ENCODE measurements at regions not wholly inside any gene's neighbourhood (a gene's known extent, or its start where the extent isn't known, plus 50 kb on each side); places are given as distances from the start of the nearest gene placed in this dataset.

DNA sequence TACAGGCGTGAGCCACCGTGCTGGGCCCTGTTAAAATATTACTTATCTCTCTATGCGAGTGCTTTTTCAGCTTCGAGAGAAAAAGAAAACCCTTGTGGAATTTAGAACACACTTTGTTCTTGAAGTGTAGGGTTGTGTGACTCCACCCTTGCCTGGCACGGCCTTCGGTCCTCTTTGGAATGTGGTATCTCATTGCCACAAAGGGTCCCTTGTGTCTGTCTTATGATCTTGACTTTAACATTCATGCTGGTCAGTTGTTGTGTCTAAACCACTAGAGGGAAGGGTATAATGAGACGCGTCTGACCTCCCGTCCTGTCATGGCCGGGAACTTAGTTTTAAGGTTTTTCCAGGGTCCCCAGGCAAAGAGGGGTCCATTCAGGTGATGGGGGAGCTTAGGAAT lies 246.4 kb downstream of the VAPA start:
- TF ChIP-seq CTCF (conservative IDR thresholded peaks at IDR 0.05) = no peak
- no peak for TF ChIP-seq ZFX (IDR thresholded peaks at IDR 0.05)
